HEK293T (cell line): ENCODE measurements at regions not wholly inside any gene's neighbourhood (a gene's known extent, or its start where the extent isn't known, plus 50 kb on each side); places are given as distances from the start of the nearest gene placed in this dataset.

Experiments
- ELF4 ChIP-seq: fragments of 450-650 bp; IDR thresholded peaks from 2 replicates; pipeline ENCODE4 v1.6.1; 2017; ENCODE audit warnings: antibody characterized with exemption
- SP1 ChIP-seq: fragments of 450-650 bp; IDR thresholded peaks from 2 replicates; pipeline ENCODE4 v1.6.1; 2017
- TARDBP ChIP-seq: fragments of 450-650 bp; IDR thresholded peaks from 2 replicates; pipeline ENCODE4 v1.6.1; 2016

DNA sequence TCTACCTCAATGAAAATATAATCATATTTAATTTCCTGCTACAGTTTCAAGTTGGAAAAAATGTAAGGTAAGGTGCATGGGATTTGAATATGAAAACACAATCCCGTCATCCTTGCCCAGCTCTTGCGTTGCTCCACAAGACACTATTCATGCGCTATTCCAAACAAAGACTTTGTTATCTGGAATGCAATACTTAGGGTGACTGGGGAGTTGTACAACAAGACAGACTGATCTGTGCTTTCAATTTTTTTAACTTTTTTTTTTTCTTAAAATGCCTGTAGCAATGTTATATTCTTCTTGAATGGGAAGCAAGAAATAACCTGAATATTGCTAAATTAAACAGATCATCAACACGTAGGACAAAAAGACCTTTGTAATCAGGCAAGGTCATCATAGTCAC is 1077.2 kb downstream of the TTLL7 start:
- no peak for TF ChIP-seq TARDBP
- TF ChIP-seq ELF4 = no peak
- TF ChIP-seq SP1 = no peak
